GM12872 (cell line): ENCODE measurements at regions not wholly inside any gene's neighbourhood (a gene's known extent, or its start where the extent isn't known, plus 50 kb on each side); places are given as distances from the start of the nearest gene placed in this dataset.

Source experiments
- TF ChIP-seq, protein P1 (sequence below): IDR thresholded peaks from 3 replicates; pipeline ENCODE4 v1.5.1; 2011; ENCODE audit warnings: low read depth, mild to moderate bottlenecking, low read length, moderate library complexity; ENCODE audit not compliant: insufficient read depth

DNA sequence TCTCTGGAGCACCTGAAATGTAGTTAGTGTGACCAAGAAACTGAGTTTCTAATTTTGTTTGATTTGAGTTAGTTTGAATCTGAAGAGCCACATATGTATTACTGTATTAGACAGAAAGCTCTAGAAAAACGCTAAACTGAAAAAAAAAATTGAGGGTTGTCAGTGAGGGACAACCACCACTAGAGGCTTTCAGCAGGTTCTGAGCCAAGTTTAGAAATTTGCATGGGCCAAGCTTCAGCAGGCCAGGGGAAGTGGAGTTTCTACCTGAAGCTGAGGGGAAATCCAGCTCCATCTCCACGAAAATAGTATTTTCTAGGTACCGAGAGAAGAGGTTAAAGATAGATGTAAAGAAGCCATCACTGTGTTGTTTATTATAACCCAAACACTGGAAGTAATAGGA, 77.9 kb upstream of the PLXNA4 start:
- TF ChIP-seq, protein P1, sequence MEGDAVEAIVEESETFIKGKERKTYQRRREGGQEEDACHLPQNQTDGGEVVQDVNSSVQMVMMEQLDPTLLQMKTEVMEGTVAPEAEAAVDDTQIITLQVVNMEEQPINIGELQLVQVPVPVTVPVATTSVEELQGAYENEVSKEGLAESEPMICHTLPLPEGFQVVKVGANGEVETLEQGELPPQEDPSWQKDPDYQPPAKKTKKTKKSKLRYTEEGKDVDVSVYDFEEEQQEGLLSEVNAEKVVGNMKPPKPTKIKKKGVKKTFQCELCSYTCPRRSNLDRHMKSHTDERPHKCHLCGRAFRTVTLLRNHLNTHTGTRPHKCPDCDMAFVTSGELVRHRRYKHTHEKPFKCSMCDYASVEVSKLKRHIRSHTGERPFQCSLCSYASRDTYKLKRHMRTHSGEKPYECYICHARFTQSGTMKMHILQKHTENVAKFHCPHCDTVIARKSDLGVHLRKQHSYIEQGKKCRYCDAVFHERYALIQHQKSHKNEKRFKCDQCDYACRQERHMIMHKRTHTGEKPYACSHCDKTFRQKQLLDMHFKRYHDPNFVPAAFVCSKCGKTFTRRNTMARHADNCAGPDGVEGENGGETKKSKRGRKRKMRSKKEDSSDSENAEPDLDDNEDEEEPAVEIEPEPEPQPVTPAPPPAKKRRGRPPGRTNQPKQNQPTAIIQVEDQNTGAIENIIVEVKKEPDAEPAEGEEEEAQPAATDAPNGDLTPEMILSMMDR, result peak; percentile 60; the same call in 2 of the 3 replicates

DNA sequence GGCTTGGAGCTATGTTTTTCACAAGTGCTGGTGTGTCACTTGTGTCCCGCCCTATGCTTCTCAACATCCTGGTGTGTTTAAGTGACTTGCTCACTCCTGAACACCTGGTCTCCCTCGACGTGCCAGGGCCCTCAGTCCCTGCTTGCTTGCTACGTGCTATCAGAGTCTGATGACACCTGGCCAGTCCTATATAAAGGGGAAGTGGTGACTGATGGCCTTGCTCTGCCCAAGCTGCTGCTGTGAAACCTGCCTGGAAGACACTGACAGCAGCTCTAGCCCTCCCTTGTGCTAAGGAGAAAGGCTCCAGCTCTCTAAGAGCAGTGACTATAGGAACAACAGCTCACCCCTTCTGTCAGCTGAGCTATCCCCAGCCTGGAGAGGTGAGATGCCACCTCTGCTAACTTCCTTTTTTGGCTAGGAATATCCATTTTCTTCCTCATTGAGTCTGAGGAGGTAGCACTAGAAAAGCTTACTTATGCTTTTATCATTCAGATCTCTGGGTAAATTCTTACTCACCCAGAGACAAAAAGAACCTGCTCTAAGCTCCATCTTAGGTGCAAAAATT, 77.2 kb upstream of the PLXNA4 start:
- TF ChIP-seq, protein P1, result no peak

- TF ChIP-seq, protein P1, result no peak
Measured at GRCh38 chr7:132652507-132652906, 76.2 kb upstream of the PLXNA4 start.

DNA sequence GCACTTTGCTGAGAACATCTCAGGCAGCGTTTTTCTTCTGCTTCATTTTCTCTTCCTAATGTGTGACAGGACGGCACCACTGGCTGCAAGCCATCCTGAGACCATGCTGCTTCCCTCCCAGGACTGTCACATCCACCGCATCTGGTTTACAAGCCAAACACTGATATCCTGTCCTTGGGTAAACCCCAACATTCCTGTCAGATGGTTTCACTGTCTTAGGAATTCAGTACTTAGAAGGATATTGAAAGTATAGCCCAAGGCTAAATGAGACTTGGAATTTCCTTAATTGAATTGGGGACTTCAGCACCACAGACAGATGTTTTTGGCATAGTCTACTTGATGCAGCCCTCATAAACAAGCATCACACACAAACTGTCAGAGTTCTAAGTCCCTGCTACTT, 74.2 kb upstream of the PLXNA4 start:
- TF ChIP-seq, protein P1, result no peak

DNA sequence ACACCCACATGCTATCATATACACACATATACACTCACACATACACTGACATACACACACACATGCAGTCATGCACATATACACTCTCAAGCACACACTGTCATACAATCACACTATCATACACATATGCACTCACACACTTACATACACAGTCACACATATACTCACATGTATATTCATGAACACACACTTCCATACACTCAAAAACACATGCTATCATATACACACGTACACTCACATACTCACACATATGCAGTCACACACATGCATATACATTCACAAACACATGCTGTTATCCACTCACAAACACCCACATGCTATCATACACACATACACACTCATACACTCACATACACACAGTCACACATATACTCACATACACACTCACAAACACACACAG, 71.0 kb upstream of the PLXNA4 start:
- TF ChIP-seq, protein P1, result no peak

DNA sequence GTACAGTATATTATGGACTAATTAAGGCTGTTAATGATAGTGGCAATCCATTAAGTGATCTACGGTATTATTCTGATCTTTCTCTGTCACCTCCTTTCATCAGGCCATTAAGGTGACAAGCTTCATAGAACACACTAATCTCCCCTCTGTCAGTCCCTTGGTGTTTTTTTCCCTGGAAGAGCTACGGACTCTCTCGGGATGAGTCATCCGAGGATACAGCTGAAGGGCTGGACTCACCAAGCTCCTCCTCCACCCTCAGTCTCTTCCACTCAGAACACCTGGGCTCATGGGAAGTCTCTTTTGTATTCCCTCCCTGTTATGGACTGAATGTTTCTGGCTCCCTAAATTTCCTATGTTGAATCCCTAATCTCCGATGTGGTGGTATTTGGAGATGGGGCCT, 69.8 kb upstream of the PLXNA4 start:
- TF ChIP-seq, protein P1, result no peak

GRCh38 chr7:132643302-132643701, 67.0 kb upstream of the PLXNA4 start:
- TF ChIP-seq, protein P1, result no peak
